Liver (tissue), 8 donors: ENCODE measurements at regions not wholly inside any gene's neighbourhood (a gene's known extent, or its start where the extent isn't known, plus 50 kb on each side); places are given as distances from the start of the nearest gene placed in this dataset.

Experiments used
- DNase-seq: peaks from one replicate; pipeline ENCODE4 v3.0.0-alpha.2; 2017; ENCODE audit warnings: low spot score
- H3K27ac ChIP-seq, 2 donors: one replicate each; pipeline ENCODE4 v1.7.0; 2013; ENCODE audit warnings: inconsistent platforms in 2 of 2, low read length in 2 of 2, control low read depth in 1 of 2, low read depth in 1 of 2, mild to moderate bottlenecking in 1 of 2
- H3K27me3 ChIP-seq, 4 donors: one replicate each; pipeline versions ENCODE4 v1.6.1 to v1.7.0; 2013; ENCODE audit warnings: low read length in 3 of 4, inconsistent platforms in 1 of 4, mild to moderate bottlenecking in 1 of 4, moderate library complexity in 1 of 4; ENCODE audit not compliant: control insufficient read depth in 4 of 4, insufficient read depth in 4 of 4
- H3K36me3 ChIP-seq, 4 donors: one replicate each; pipeline versions ENCODE4 v1.6.1 to v1.7.0; 2013; ENCODE audit warnings: low read length in 3 of 4, mild to moderate bottlenecking in 3 of 4, low read depth in 1 of 4, moderate library complexity in 1 of 4; ENCODE audit not compliant: control insufficient read depth in 4 of 4, insufficient read depth in 3 of 4
- H3K4me1 ChIP-seq, 4 donors: one replicate each; pipeline versions ENCODE4 v1.6.1 to v1.7.0; 2013; ENCODE audit warnings: low read length in 3 of 4, mild to moderate bottlenecking in 3 of 4, moderate library complexity in 1 of 4; ENCODE audit not compliant: control insufficient read depth in 4 of 4, insufficient read depth in 4 of 4
- H3K4me3 ChIP-seq, 3 donors: one replicate each; pipeline versions ENCODE4 v1.6.1 to v1.7.0; 2013; ENCODE audit warnings: low read length in 3 of 3, control low read depth in 1 of 3, low read depth in 1 of 3, mild to moderate bottlenecking in 1 of 3
- H3K9ac ChIP-seq, 2 donors: one replicate each; pipeline ENCODE4 v1.7.0; 2013; ENCODE audit warnings: low read length in 2 of 2, mild to moderate bottlenecking in 2 of 2, moderate library complexity in 2 of 2, control low read depth in 1 of 2, low read depth in 1 of 2
- H3K9me3 ChIP-seq, 4 donors: one replicate each; pipeline versions ENCODE4 v1.6.1 to v1.7.0; 2013; ENCODE audit warnings: low read length in 3 of 4; ENCODE audit not compliant: control insufficient read depth in 4 of 4
- ATF3 ChIP-seq: IDR thresholded peaks from 2 replicates; pipeline ENCODE4 v1.6.1; 2016; ENCODE audit warnings: antibody characterized with exemption
- CTCF ChIP-seq: fragments of 150-350 bp; IDR thresholded peaks from 2 replicates; pipeline ENCODE4 v1.5.1; 2017; ENCODE audit warnings: improper control_type of control experiment, low read depth, low read length; ENCODE audit not compliant: missing input control
- EGR1 ChIP-seq, 2 donors: IDR thresholded peaks; 2 replicates each; pipeline ENCODE4 v1.6.1; 2016 to 2018; ENCODE audit warnings: antibody characterized with exemption in 2 of 2, low read depth in 2 of 2
- FOXA1 ChIP-seq: IDR thresholded peaks from 2 replicates; pipeline ENCODE4 v1.6.1; 2016; ENCODE audit warnings: antibody characterized with exemption
- FOXA2 ChIP-seq: IDR thresholded peaks from 2 replicates; pipeline ENCODE4 v1.6.1; 2016; ENCODE audit warnings: antibody characterized with exemption
- GABPA ChIP-seq, 2 donors: IDR thresholded peaks in 1 of 2; conservative IDR thresholded peaks in 1 of 2; 2 replicates each; pipeline ENCODE4 v1.6.1; 2016; ENCODE audit warnings: antibody characterized with exemption in 2 of 2, mild to moderate bottlenecking in 1 of 2, moderate library complexity in 1 of 2
- HNF4A ChIP-seq, 2 donors: conservative IDR thresholded peaks; 2 replicates each; pipeline ENCODE4 v1.6.1; 2016; ENCODE audit warnings: antibody characterized with exemption in 2 of 2, mild to moderate bottlenecking in 2 of 2
- HNF4G ChIP-seq: IDR thresholded peaks from 2 replicates; pipeline ENCODE4 v1.6.1; 2016; ENCODE audit warnings: antibody characterized with exemption
- JUND ChIP-seq, 2 donors: IDR thresholded peaks; 2 replicates each; pipeline ENCODE4 v1.6.1; 2016; ENCODE audit warnings: antibody characterized with exemption in 2 of 2
- MAX ChIP-seq: IDR thresholded peaks from 2 replicates; pipeline ENCODE4 v1.6.1; 2016; ENCODE audit warnings: antibody characterized with exemption
- NR2F2 ChIP-seq: IDR thresholded peaks from 2 replicates; pipeline ENCODE4 v1.6.1; 2016; ENCODE audit warnings: antibody characterized with exemption
- RAD21 ChIP-seq, 2 donors: IDR thresholded peaks; 2 replicates each; pipeline ENCODE4 v1.6.1; 2016; ENCODE audit warnings: antibody characterized with exemption in 2 of 2, mild to moderate bottlenecking in 2 of 2
- REST ChIP-seq: IDR thresholded peaks from 2 replicates; pipeline ENCODE4 v1.6.1; 2016; ENCODE audit warnings: antibody characterized with exemption, mild to moderate bottlenecking
- RXRA ChIP-seq, 2 donors: IDR thresholded peaks; 2 replicates each; pipeline ENCODE4 v1.6.1; 2017 to 2018; ENCODE audit warnings: antibody characterized with exemption in 2 of 2, mild to moderate bottlenecking in 1 of 2
- SP1 ChIP-seq: IDR thresholded peaks from 2 replicates; pipeline ENCODE4 v1.6.1; 2018; ENCODE audit warnings: antibody characterized with exemption, mild to moderate bottlenecking
- TAF1 ChIP-seq: conservative IDR thresholded peaks from 2 replicates; pipeline ENCODE4 v1.6.1; 2016; ENCODE audit warnings: antibody characterized with exemption, mild to moderate bottlenecking
- YY1 ChIP-seq: IDR thresholded peaks from 2 replicates; pipeline ENCODE4 v1.6.1; 2016; ENCODE audit warnings: antibody characterized with exemption, mild to moderate bottlenecking
- ZBTB33 ChIP-seq: IDR thresholded peaks from 2 replicates; pipeline ENCODE4 v1.6.1; 2016; ENCODE audit warnings: antibody characterized with exemption
- WGBS: extraction: QIAGEN DNeasy Blood & Tissue Kit; methylation state at CpG from one replicate; pipeline ENCODE4 v1.1.7; 2013; 5-methylcytosine and 5-hydroxymethylcytosine counted together
- donor health status: healthy.
- donor health status: healthy.
- donor health status: healthy.
- donor health status: healthy.
- donor health status: healthy.

- peaks cover 0 to 11% (median 8%) of the 10 kb centered on the region in 4 donors for H3K9me3 ChIP-seq
- no peak overlapping the region for H3K9ac ChIP-seq
- TF ChIP-seq RAD21 (IDR thresholded peaks at IDR 0.05): no peak
- no peak for TF ChIP-seq ZBTB33
- no peak for TF ChIP-seq HNF4A (conservative IDR thresholded peaks at IDR 0.05)
- TF ChIP-seq TAF1: no peak
- no peak for TF ChIP-seq FOXA2
- no peak for TF ChIP-seq REST
- TF ChIP-seq GABPA (IDR thresholded peaks at IDR 0.05 in 1 of 2, conservative IDR thresholded peaks at IDR 0.05 in 1 of 2): no peak
- TF ChIP-seq CTCF: no peak
- TF ChIP-seq RXRA (IDR thresholded peaks at IDR 0.05): no peak
- TF ChIP-seq NR2F2: no peak
- TF ChIP-seq ATF3: no peak
- no peak for TF ChIP-seq JUND (IDR thresholded peaks at IDR 0.05)
- no peak for TF ChIP-seq YY1
- TF ChIP-seq HNF4G: no peak
- no peak for TF ChIP-seq FOXA1
- no peak for TF ChIP-seq SP1
- H3K36me3 ChIP-seq: no peaks in the 10 kb centered on the region
- 36% methylated on average over 2 of the region's 2 CpGs for WGBS
- H3K4me3 ChIP-seq: no peak overlapping the region
- DNase-seq: no peak
- H3K27ac ChIP-seq: no peak overlapping the region
- H3K27me3 ChIP-seq: no peaks in the 10 kb centered on the region
- H3K4me1 ChIP-seq: no peaks in the 10 kb centered on the region
These were observed 247.1 kb downstream of the C11orf87 start for GRCh38 chr11:109668973-109669634.

GRCh38 chr11:109677231-109677630 is 255.2 kb downstream of the C11orf87 start:
- H3K27ac ChIP-seq: no peak overlapping the region
- no peak overlapping the region for H3K4me3 ChIP-seq
- H3K36me3 ChIP-seq: no peaks in the 10 kb centered on the region
- H3K9me3 ChIP-seq: no peaks in the 10 kb centered on the region
- TF ChIP-seq TAF1: no peak
- TF ChIP-seq MAX: no peak
- no peak for TF ChIP-seq EGR1 (IDR thresholded peaks at IDR 0.05; ENCODE audit: low read depth in 2 of 2)
- no peak for TF ChIP-seq RXRA (IDR thresholded peaks at IDR 0.05)
- TF ChIP-seq ATF3: no peak
- TF ChIP-seq HNF4A (conservative IDR thresholded peaks at IDR 0.05): no peak
- TF ChIP-seq NR2F2: no peak
- no peak for TF ChIP-seq GABPA (IDR thresholded peaks at IDR 0.05 in 1 of 2, conservative IDR thresholded peaks at IDR 0.05 in 1 of 2)
- no peak for TF ChIP-seq RAD21 (IDR thresholded peaks at IDR 0.05)
- no peak for TF ChIP-seq SP1
- TF ChIP-seq ZBTB33: no peak
- no peak for TF ChIP-seq REST
- H3K9ac ChIP-seq: no peak overlapping the region
- no peaks in the 10 kb centered on the region for H3K27me3 ChIP-seq
- H3K4me1 ChIP-seq: no peaks in the 10 kb centered on the region
- DNase-seq: no peak
